Kidney (tissue), 13 donors: ENCODE measurements at regions not wholly inside any gene's neighbourhood (a gene's known extent, or its start where the extent isn't known, plus 50 kb on each side); places are given as distances from the start of the nearest gene placed in this dataset.

Experiments used
- DNase-seq, 5 donors: peaks; one replicate each; pipeline ENCODE4 v3.0.0-alpha.2; 2013 to 2020
- FAIRE-seq: peaks from 2 replicates; lab custom pipeline; 2012; peaks lifted over from hg19 to GRCh38; lab: Jason Lieb, UNC
- H3K27ac ChIP-seq, 2 donors: one replicate each; pipeline ENCODE4 v1.7.0; 2013; ENCODE audit warnings: low read depth in 2 of 2, low read length in 2 of 2, inconsistent platforms in 1 of 2
- H3K27me3 ChIP-seq: one replicate; pipeline ENCODE4 v1.7.1; 2013; ENCODE audit warnings: low read length, inconsistent platforms; ENCODE audit not compliant: control insufficient read depth, insufficient read depth
- H3K36me3 ChIP-seq, 3 donors: one replicate each; pipeline versions ENCODE4 v1.7.0 to v1.7.1; 2013; ENCODE audit warnings: low read length in 3 of 3, control low read depth in 1 of 3, inconsistent platforms in 1 of 3; ENCODE audit not compliant: insufficient read depth in 3 of 3, control insufficient read depth in 2 of 3
- H3K4me1 ChIP-seq, 3 donors: one replicate each; pipeline versions ENCODE4 v1.7.0 to v1.7.1; 2013; ENCODE audit warnings: low read length in 3 of 3, inconsistent platforms in 1 of 3, low read depth in 1 of 3; ENCODE audit not compliant: control insufficient read depth in 2 of 3, insufficient read depth in 2 of 3
- H3K4me3 ChIP-seq, 3 donors: one replicate each; pipeline versions ENCODE4 v1.7.0 to v1.8.1; 2013; ENCODE audit warnings: low read length in 3 of 3, control low read depth in 1 of 3, inconsistent platforms in 1 of 3
- H3K9ac ChIP-seq, 3 donors: one replicate each; pipeline versions ENCODE4 v1.7.0 to v1.7.1; 2013; ENCODE audit warnings: low read length in 3 of 3, control low read depth in 1 of 3, inconsistent platforms in 1 of 3
- H3K9me3 ChIP-seq, 3 donors: one replicate each; pipeline versions ENCODE4 v1.7.0 to v1.7.1; 2013; ENCODE audit warnings: low read length in 3 of 3, control low read depth in 1 of 3, inconsistent platforms in 1 of 3; ENCODE audit not compliant: control insufficient read depth in 2 of 3, insufficient read depth in 1 of 3
- intact Hi-C: fragments of 100-400 bp; cut with DNase I; formaldehyde crosslinking; loops from one replicate; pipeline ENCODE4 v1.11.1; 2022
- TF ChIP-seq, protein P1 (sequence below): IDR thresholded peaks from 3 replicates; pipeline ENCODE4 v1.5.1; 2012; ENCODE audit warnings: mild to moderate bottlenecking, moderate library complexity, borderline replicate concordance; ENCODE audit not compliant: insufficient read depth; ENCODE audit errors: extremely low read depth
- donor health status: control.
- donor health status: control.
- donor health status: control.
- donor health status: control.
- donor health status: control.
- donor health status: DM: yes; HTN: yes; CAD: no.
- donor health status: Normal renal cell carcinoma (clear cell type).

GRCh38 chr2:128686881-128687555 lies 368.4 kb upstream of the HS6ST1 start:
- FAIRE-seq = no peak
- Histone ChIP-seq H3K4me1 (no peaks in the 10 kb centered on the region), H3K36me3 (no peaks in the 10 kb centered on the region), H3K9ac (no peak overlapping the region), H3K27ac (no peak overlapping the region), H3K27me3 (no peaks in the 10 kb centered on the region), H3K4me3 (no peak overlapping the region), H3K9me3 (no peaks in the 10 kb centered on the region)
- TF ChIP-seq, protein P1, sequence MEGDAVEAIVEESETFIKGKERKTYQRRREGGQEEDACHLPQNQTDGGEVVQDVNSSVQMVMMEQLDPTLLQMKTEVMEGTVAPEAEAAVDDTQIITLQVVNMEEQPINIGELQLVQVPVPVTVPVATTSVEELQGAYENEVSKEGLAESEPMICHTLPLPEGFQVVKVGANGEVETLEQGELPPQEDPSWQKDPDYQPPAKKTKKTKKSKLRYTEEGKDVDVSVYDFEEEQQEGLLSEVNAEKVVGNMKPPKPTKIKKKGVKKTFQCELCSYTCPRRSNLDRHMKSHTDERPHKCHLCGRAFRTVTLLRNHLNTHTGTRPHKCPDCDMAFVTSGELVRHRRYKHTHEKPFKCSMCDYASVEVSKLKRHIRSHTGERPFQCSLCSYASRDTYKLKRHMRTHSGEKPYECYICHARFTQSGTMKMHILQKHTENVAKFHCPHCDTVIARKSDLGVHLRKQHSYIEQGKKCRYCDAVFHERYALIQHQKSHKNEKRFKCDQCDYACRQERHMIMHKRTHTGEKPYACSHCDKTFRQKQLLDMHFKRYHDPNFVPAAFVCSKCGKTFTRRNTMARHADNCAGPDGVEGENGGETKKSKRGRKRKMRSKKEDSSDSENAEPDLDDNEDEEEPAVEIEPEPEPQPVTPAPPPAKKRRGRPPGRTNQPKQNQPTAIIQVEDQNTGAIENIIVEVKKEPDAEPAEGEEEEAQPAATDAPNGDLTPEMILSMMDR = no peak
- intact Hi-C loops = no loop called here
- no peak for DNase-seq

DNA sequence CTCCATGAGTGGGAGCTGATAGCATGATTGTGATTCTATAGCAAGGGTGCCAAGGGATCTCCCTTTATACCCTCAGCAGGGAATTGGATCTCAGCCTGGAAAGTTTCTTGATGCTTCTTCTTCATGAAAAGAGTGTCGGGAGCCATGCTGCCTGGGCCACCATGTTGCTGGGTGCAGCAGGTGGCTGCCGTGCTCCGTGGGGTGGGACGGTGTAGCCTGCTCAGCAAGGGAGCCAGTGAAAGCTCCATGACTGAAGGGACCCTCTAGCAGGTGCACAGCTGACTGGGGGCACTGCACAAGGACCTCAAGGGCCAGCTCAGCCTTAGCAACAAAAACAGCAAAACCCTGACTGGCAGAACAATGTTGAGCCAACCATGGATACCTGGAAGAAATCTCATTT lies 368.9 kb upstream of the HS6ST1 start:
- no peak for DNase-seq
- no peaks in the 10 kb centered on the region for H3K27me3 ChIP-seq
- intact Hi-C loops = no loop called here
- FAIRE-seq = no peak
- TF ChIP-seq, protein P1 = no peak
- no peaks in the 10 kb centered on the region for H3K4me1 ChIP-seq
- no peak overlapping the region for H3K9ac ChIP-seq
- H3K9me3 ChIP-seq = no peaks in the 10 kb centered on the region
- no peak overlapping the region for H3K27ac ChIP-seq
- H3K4me3 ChIP-seq = no peak overlapping the region
- no peaks in the 10 kb centered on the region for H3K36me3 ChIP-seq

GRCh38 chr2:128689971-128690370 lies 371.3 kb upstream of the HS6ST1 start:
- TF ChIP-seq, protein P1 = no peak

DNA sequence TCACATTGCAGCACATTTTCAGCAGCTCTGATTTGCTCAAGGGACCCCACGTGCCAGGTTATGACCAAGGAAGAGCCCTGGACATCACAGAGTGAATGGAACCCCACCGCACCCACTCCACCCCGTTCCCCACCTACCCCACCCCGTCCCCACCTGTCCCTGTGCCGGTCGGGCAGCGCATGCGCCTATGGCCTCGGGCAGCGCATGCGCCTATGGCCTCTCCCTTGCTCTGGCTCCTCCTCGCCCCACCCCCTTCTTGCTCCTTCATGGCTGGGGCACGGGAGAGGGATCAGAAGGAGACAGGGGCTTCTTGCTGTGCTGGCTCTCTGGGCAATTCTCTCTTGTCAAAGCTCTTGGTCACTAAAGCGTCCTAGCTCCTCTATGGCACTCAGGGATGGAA lies 371.8 kb upstream of the HS6ST1 start:
- H3K4me1 ChIP-seq = no peaks in the 10 kb centered on the region
- H3K27ac ChIP-seq = no peak overlapping the region
- no peaks in the 10 kb centered on the region for H3K36me3 ChIP-seq
- no peaks in the 10 kb centered on the region for H3K9me3 ChIP-seq
- intact Hi-C loops = no loop called here
- DNase-seq = no peak
- no peak overlapping the region for H3K9ac ChIP-seq
- TF ChIP-seq, protein P1 = no peak
- H3K27me3 ChIP-seq = no peaks in the 10 kb centered on the region
- FAIRE-seq = no peak
- no peak overlapping the region for H3K4me3 ChIP-seq

More at GRCh38 chr2:128689971-128690370, 371.3 kb upstream of the HS6ST1 start:
- Histone ChIP-seq H3K27ac (no peak overlapping the region), H3K27me3 (no peaks in the 10 kb centered on the region), H3K36me3 (no peaks in the 10 kb centered on the region), H3K4me3 (no peak overlapping the region), H3K9me3 (no peaks in the 10 kb centered on the region), H3K4me1 (no peaks in the 10 kb centered on the region), H3K9ac (no peak overlapping the region)
- intact Hi-C loops = no loop called here
- no peak for DNase-seq
- FAIRE-seq = no peak
